ENCODE measurements at regions not wholly inside any gene's neighbourhood (a gene's known extent, or its start where the extent isn't known, plus 50 kb on each side); places are given as distances from the start of the nearest gene placed in this dataset.

DNA sequence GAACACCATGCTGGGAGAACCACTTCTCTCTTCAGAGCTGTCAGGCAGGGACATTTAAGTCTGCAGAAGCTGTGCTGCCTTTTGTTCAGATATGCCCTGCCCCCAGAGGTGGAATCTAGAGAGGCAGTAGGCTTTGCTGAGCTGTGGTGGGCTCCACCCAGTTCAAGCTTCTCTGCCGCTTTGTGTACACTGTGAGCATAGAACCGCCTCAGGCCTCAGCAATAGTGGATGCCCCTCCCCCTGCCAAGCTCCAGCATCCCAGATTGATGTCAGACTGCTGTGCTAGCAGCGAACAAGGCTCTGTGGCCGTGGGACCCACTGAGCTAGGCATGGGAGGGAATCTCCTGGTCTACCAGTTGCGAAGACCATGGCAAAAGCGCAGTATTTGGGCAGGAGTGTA lies 121.6 kb downstream of the NFKBIZ start:
- TF ChIP-seq ARNTL (CRISPR knock-in tag; IDR thresholded peaks at IDR 0.05; ENCODE audit: borderline replicate concordance, low read depth) (no peak), PPARA (CRISPR knock-in tag; IDR thresholded peaks at IDR 0.05; ENCODE audit: borderline replicate concordance) (no peak), SNAI2 (CRISPR knock-in tag; IDR thresholded peaks at IDR 0.05) (no peak), BACH2 (CRISPR knock-in tag; IDR thresholded peaks at IDR 0.05; ENCODE audit: borderline replicate concordance) (no peak), TCF4 (CRISPR knock-in tag; IDR thresholded peaks at IDR 0.05; ENCODE audit: borderline replicate concordance) (no peak), ZNF565 (CRISPR knock-in tag; conservative IDR thresholded peaks at IDR 0.05; ENCODE audit: low read depth) (no peak), TOX (CRISPR knock-in tag; IDR thresholded peaks at IDR 0.05; ENCODE audit: borderline replicate concordance) (no peak), GLIS3 (CRISPR knock-in tag; IDR thresholded peaks at IDR 0.05) (no peak), ZNF8 (CRISPR knock-in tag; IDR thresholded peaks at IDR 0.05) (no peak), RARB (CRISPR knock-in tag; IDR thresholded peaks at IDR 0.05) (no peak)
- TF ChIP-seq, protein P1, sequence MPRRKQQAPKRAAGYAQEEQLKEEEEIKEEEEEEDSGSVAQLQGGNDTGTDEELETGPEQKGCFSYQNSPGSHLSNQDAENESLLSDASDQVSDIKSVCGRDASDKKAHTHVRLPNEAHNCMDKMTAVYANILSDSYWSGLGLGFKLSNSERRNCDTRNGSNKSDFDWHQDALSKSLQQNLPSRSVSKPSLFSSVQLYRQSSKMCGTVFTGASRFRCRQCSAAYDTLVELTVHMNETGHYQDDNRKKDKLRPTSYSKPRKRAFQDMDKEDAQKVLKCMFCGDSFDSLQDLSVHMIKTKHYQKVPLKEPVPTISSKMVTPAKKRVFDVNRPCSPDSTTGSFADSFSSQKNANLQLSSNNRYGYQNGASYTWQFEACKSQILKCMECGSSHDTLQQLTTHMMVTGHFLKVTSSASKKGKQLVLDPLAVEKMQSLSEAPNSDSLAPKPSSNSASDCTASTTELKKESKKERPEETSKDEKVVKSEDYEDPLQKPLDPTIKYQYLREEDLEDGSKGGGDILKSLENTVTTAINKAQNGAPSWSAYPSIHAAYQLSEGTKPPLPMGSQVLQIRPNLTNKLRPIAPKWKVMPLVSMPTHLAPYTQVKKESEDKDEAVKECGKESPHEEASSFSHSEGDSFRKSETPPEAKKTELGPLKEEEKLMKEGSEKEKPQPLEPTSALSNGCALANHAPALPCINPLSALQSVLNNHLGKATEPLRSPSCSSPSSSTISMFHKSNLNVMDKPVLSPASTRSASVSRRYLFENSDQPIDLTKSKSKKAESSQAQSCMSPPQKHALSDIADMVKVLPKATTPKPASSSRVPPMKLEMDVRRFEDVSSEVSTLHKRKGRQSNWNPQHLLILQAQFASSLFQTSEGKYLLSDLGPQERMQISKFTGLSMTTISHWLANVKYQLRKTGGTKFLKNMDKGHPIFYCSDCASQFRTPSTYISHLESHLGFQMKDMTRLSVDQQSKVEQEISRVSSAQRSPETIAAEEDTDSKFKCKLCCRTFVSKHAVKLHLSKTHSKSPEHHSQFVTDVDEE (CRISPR knock-in tag; IDR thresholded peaks at IDR 0.05) = no peak
- TF ChIP-seq, protein P2, sequence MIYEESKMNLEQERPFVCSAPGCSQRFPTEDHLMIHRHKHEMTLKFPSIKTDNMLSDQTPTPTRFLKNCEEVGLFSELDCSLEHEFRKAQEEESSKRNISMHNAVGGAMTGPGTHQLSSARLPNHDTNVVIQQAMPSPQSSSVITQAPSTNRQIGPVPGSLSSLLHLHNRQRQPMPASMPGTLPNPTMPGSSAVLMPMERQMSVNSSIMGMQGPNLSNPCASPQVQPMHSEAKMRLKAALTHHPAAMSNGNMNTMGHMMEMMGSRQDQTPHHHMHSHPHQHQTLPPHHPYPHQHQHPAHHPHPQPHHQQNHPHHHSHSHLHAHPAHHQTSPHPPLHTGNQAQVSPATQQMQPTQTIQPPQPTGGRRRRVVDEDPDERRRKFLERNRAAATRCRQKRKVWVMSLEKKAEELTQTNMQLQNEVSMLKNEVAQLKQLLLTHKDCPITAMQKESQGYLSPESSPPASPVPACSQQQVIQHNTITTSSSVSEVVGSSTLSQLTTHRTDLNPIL (CRISPR knock-in tag; IDR thresholded peaks at IDR 0.05; ENCODE audit: low read depth) = no peak
- TF ChIP-seq, protein P3, sequence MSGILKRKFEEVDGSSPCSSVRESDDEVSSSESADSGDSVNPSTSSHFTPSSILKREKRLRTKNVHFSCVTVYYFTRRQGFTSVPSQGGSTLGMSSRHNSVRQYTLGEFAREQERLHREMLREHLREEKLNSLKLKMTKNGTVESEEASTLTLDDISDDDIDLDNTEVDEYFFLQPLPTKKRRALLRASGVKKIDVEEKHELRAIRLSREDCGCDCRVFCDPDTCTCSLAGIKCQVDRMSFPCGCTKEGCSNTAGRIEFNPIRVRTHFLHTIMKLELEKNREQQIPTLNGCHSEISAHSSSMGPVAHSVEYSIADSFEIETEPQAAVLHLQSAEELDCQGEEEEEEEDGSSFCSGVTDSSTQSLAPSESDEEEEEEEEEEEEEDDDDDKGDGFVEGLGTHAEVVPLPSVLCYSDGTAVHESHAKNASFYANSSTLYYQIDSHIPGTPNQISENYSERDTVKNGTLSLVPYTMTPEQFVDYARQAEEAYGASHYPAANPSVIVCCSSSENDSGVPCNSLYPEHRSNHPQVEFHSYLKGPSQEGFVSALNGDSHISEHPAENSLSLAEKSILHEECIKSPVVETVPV (CRISPR knock-in tag; IDR thresholded peaks at IDR 0.05) = no peak
- ATAC-seq = no peak

DNA sequence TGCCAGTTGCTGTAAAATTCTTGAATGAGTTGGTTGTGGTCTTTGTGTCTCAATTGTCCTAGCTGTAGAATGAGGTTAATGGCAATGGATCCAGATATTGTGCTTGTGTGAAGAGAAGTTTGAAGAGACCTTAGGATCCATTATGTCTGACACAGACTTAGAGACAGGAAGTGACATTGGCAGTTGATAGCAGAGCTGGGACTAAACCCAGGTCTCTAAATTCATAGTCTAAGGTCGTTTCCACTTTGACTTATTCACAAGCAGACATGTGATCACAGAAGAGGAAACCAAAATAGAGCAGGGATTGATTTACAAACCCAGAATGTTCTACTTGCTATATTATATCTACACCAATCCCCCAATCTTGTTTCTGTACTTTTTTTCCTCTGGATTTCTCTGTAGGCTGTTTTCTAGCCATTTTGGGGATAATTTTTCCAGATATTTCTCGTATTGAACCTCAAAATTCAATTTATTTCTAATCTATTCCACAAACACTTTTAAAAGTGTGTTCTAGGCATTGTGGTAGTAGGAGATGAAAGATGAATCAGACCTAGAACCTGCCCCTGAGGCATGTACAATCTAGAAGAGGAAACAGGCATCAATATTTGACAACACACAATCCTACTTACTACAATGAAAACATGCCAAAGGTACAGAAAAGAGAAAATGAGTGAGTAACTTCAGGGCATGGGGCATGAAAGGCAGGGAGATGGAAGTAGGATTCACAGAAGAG lies 123.3 kb downstream of the NFKBIZ start:
- TF ChIP-seq ARNTL (CRISPR knock-in tag; IDR thresholded peaks at IDR 0.05; ENCODE audit: borderline replicate concordance, low read depth) = no peak
- no peak for ATAC-seq

DNA sequence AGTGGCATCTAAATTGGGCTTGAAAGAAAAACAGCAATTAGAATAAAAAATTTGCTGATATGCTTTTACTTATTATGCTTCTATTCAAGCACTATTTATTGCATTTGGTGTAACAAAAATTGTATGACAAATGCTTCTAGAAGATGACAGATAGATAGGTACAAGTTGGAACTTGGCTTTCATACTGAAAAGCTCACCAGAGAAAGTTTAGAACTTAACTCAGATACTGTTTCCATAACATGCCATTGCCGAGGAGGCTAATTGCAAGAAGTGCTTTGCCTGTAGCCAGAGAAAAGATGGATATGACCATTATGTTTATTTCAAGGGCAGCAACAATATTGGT lies 123.8 kb downstream of the NFKBIZ start:
- no peak for ATAC-seq
- TF ChIP-seq, protein P4, sequence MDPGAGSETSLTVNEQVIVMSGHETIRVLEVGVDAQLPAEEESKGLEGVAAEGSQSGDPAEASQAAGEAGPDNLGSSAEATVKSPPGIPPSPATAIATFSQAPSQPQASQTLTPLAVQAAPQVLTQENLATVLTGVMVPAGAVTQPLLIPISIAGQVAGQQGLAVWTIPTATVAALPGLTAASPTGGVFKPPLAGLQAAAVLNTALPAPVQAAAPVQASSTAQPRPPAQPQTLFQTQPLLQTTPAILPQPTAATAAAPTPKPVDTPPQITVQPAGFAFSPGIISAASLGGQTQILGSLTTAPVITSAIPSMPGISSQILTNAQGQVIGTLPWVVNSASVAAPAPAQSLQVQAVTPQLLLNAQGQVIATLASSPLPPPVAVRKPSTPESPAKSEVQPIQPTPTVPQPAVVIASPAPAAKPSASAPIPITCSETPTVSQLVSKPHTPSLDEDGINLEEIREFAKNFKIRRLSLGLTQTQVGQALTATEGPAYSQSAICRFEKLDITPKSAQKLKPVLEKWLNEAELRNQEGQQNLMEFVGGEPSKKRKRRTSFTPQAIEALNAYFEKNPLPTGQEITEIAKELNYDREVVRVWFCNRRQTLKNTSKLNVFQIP (CRISPR knock-in tag; IDR thresholded peaks at IDR 0.05; ENCODE audit: borderline replicate concordance, low read depth) = no peak
- TF ChIP-seq ZC3H10 (CRISPR knock-in tag; IDR thresholded peaks at IDR 0.05) = no peak
- TF ChIP-seq, protein P3 (CRISPR knock-in tag; IDR thresholded peaks at IDR 0.05) = no peak
- TF ChIP-seq ARNTL (CRISPR knock-in tag; IDR thresholded peaks at IDR 0.05; ENCODE audit: borderline replicate concordance, low read depth) = no peak
- no peak for TF ChIP-seq OSR1 (CRISPR knock-in tag; IDR thresholded peaks at IDR 0.05)
- TF ChIP-seq, protein P1 (CRISPR knock-in tag; IDR thresholded peaks at IDR 0.05) = no peak
- TF ChIP-seq ZFP3 (CRISPR knock-in tag; IDR thresholded peaks at IDR 0.05) = no peak
- TF ChIP-seq ISL1 (CRISPR knock-in tag; IDR thresholded peaks at IDR 0.05) = no peak
- no peak for TF ChIP-seq ZFP30 (CRISPR knock-in tag; IDR thresholded peaks at IDR 0.05)
- no peak for TF ChIP-seq BACH2 (CRISPR knock-in tag; IDR thresholded peaks at IDR 0.05; ENCODE audit: borderline replicate concordance)
- no peak for TF ChIP-seq GLIS3 (CRISPR knock-in tag; IDR thresholded peaks at IDR 0.05)
- no peak for TF ChIP-seq CSDC2 (CRISPR knock-in tag; IDR thresholded peaks at IDR 0.05)
- no peak for TF ChIP-seq SNAI2 (CRISPR knock-in tag; IDR thresholded peaks at IDR 0.05)
- TF ChIP-seq PPARA (CRISPR knock-in tag; IDR thresholded peaks at IDR 0.05; ENCODE audit: borderline replicate concordance) = no peak
- no peak for TF ChIP-seq TOX (CRISPR knock-in tag; IDR thresholded peaks at IDR 0.05; ENCODE audit: borderline replicate concordance)
- TF ChIP-seq, protein P5, sequence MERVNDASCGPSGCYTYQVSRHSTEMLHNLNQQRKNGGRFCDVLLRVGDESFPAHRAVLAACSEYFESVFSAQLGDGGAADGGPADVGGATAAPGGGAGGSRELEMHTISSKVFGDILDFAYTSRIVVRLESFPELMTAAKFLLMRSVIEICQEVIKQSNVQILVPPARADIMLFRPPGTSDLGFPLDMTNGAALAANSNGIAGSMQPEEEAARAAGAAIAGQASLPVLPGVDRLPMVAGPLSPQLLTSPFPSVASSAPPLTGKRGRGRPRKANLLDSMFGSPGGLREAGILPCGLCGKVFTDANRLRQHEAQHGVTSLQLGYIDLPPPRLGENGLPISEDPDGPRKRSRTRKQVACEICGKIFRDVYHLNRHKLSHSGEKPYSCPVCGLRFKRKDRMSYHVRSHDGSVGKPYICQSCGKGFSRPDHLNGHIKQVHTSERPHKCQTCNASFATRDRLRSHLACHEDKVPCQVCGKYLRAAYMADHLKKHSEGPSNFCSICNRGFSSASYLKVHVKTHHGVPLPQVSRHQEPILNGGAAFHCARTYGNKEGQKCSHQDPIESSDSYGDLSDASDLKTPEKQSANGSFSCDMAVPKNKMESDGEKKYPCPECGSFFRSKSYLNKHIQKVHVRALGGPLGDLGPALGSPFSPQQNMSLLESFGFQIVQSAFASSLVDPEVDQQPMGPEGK (CRISPR knock-in tag; IDR thresholded peaks at IDR 0.05; ENCODE audit: borderline replicate concordance) = no peak
- TF ChIP-seq ZNF8 (CRISPR knock-in tag; IDR thresholded peaks at IDR 0.05) = no peak
- TF ChIP-seq, protein P2 (CRISPR knock-in tag; IDR thresholded peaks at IDR 0.05; ENCODE audit: low read depth) = no peak
